Spleen (tissue), 7 donors: ENCODE measurements at regions not wholly inside any gene's neighbourhood (a gene's known extent, or its start where the extent isn't known, plus 50 kb on each side); places are given as distances from the start of the nearest gene placed in this dataset.

ENCODE experiments used
- CTCF ChIP-seq, 11 experiments: fragments of 200-600 bp in 7 of 11; fragments of 450-650 bp in 4 of 11; sonication (generic) in 4 of 11; IDR thresholded peaks in 8 of 11; conservative IDR thresholded peaks in 3 of 11; 1 replicate in 7 of 11; 2 replicates in 4 of 11; pipeline versions ENCODE4 v1.4.0 to v1.8.0; 2016 to 2021; ENCODE audit warnings: antibody characterized with exemption in 11 of 11, inconsistent platforms in 4 of 11, mild to moderate bottlenecking in 1 of 11
- POLR2A ChIP-seq, 3 donors: fragments of 450-650 bp; IDR thresholded peaks; one replicate each; pipeline ENCODE4 v1.5.1; 2017; ENCODE audit warnings: antibody characterized with exemption in 3 of 3, mild to moderate bottlenecking in 1 of 3
- donor health status: DM: no; HTN: no; CAD: no; lungs with moderate emphysema.
- donor health status: DM: no; HTN: no; CAD: no.
- donor health status: DM: no; HTN: no; CAD: no.

- TF ChIP-seq CTCF (IDR thresholded peaks at IDR 0.05 in 8 of 11, conservative IDR thresholded peaks at IDR 0.05 in 3 of 11) (no peak), POLR2A (IDR thresholded peaks at IDR 0.05) (no peak)
Observed at GRCh38 chr4:119730671-119730950, 102.0 kb upstream of the PDE5A start.
